D341Med (cell line): ENCODE measurements at regions not wholly inside any gene's neighbourhood (a gene's known extent, or its start where the extent isn't known, plus 50 kb on each side); places are given as distances from the start of the nearest gene placed in this dataset.
A peak's percentile ranks its signal among the peaks of the same experiment; 100 is the strongest.

Experiments used
- DNase-seq: peaks from one replicate; pipeline ENCODE4 v3.0.0; 2012; ENCODE audit warnings: low spot score

DNA sequence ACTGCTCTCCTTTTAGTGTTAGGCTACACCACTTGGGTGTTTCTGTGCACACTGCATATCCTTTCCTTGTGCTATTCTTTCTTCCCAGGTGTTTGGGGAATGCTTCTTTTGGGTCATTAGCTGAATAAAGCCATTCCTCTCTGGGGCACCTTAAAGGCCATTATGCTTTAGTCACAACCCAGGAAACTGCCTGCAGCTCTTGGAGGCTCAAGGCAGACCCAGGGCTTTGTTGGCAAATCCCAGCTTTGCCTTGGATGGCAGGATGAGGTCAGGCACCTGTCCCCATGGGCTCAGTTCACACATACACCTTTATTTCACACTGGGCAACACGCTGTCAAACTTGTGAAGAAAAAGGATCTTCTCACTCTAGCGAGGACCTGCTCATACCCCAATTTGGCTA, 460.6 kb downstream of the CCSER2 start:
- no peak for DNase-seq

DNA sequence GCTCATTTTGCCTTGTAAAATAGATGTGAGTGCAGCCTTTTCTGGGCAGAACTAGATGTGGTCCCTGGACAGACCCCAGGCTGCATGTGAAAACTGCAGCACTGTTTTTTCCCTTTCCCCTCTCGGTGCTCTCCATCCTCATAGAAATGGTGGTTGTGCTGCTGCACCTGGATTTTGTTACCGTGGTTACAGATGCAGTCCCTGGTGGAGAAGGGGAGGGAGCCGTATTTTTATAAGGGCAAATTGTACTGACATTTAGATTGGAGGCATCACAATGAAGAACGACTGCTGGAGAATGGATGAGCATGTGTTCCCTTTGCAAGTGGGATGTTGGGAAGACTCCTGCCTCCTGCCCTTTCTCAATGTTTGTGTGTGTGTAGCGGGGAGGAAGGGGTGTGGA, 469.9 kb downstream of the CCSER2 start:
- DNase-seq: no peak

DNA sequence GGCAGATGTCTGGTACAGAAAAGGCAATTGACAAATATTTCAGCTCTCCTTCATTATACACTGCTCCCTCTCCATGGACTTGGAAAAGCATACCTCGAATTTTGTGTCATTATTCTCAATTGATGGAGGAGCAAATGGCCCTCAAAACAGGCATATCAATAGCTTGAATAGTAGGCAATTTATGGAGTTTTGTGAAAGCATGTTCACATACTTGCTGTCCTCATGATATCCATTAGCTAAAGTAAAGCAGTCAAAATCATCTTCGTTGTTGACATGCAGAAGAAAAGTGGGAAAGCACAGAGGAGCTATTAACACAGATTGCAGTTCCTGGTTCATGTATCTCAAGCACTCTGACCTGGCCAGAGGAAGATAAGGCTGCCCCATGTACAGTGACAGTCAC, 472.8 kb downstream of the CCSER2 start:
- no peak for DNase-seq

DNA sequence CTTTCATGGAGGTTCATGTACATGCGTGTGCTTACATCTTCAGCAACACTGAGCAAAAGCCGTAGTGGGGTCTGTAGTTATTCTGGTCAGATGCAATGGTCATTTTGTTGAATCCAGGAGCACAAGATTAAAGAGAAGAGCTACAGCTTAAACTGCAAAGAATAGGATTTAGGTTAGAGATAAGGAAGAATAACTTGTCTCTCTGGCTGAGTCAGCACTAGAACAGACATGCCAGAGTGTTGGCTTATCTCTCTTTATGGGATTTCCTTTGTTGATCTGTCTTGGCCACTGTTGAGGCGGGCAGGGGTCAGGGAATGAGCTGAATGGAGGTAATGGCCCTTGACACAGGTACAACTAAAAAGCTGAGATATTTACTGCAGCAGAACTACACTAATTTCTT, 473.5 kb downstream of the CCSER2 start:
- DNase-seq: no peak

DNA sequence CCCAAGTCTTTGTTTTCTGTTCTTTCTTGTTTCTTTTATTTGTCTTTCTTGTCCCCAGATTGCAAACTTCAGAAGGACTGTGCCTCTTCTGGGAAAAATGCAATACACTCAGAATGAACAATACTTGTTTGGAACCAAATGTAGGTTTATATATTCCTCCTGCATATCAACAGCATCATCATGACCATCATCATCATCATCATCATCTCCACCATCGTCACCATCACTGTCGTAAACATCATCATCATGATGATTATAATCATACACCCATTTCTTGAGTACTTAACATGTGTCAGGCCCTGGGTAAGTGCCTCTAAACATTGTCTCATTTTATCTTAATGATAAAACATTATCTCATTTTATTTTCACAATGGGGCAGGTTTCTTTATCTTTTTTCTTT, 476.8 kb downstream of the CCSER2 start:
- DNase-seq: no peak

DNA sequence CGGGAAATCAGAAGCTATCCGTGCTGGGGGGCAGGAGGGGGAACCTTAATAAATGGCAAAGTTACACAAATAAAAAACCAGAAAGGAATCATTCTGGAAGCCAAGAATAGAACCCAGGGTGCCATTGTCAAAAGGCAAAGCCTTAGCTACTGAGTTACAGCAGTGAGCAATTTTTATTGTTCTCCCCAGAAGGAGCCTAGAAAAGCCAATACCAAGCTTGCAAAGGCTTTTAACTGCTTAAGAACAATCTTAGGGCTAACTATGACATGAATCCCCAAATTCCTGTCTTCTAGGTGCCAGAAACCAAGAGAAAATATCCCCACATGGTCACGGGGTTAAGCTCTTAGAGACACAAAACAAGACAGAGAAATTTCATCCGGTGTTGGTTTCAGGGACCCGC, 482.7 kb downstream of the CCSER2 start:
- DNase-seq: no peak

DNA sequence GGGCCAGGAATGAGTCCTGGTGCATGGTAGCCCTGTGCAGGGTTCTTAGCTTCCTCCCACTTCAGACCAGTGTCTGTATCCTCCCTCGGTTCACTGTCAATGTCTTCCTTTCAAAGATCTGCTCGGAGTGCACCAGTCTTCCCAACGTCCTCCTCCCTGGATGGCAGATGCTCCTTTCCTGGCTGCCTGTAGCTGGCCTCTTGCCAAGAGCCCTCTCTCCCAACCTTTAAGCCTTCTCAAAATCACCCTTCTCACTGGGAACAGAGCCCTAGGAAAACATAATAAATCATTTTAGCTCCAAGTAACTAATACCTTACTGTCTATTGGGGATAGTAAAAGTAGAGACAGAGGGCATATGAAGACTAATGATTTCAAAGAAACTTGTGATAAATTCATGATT, 490.6 kb downstream of the CCSER2 start:
- no peak for DNase-seq

DNA sequence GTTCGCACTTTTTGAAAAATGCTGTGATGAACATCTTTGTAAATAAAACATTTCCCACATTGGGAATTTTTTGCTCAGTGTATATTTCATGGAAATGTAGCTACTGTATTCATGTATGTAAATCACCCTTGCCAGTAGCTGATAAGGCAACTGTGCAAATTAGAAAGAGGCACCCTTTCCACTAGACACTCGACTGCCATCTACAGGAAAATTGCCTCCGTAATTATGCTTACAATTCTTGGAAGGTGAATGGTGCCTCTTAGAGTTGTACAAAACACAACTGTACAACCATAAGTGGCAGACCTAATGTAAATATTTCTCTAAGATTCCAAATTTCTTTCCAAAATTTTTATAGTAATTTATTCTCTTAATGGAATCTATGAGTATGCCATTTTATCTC, 491.7 kb downstream of the CCSER2 start:
- DNase-seq: peak; percentile 41

DNA sequence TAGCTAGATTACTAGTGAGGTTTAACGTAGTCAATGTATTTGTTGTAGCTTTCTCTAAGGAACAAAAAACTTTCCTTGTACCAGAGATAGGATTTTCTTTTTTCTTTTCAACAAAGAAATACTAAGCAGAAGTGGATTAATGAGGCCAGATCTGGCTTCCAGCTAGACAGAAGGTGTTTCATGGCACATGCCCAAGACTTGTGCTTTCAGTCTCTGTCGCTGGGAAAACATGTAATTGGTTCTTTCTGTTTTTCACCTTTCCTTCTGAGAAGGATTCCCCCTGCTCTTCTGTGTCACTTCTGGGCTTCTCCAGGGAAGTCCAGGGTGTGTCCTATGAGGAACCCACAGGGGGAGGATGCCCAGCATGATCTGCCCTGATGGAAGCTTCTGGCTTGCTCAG, 492.2 kb downstream of the CCSER2 start:
- no peak for DNase-seq

DNA sequence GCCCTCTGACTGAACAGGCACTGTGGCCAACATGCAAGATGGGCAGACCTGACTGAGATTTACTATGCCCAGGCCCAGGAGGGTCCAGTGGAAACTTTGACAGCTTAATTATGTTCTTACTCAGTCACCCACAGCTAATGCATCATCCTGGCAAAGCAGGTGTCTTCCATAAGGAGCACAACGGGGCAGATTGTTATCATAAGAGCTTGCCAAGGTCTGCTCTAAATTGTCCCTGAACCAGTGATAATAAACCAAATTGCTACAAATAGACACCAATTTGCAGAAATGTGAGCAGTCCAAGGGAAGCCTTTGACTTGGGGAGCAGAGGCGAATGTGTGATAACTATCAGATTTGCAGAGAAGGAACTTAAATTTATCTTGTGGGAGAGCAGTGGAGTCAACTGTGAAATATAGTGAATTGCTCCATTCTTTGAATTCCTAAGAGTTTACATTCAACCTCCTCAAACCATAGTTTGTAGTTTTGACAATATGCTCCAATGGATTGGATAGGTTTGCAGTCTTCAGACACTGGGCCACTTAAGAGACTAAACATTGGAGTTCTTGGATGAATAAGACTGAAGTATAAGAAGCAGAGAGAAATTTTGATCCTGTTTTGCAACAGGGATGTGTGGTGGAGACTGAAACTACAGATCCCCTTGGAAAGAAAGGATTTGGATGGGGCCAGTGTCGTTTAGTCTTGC, 494.7 kb downstream of the CCSER2 start:
- no peak for DNase-seq

DNA sequence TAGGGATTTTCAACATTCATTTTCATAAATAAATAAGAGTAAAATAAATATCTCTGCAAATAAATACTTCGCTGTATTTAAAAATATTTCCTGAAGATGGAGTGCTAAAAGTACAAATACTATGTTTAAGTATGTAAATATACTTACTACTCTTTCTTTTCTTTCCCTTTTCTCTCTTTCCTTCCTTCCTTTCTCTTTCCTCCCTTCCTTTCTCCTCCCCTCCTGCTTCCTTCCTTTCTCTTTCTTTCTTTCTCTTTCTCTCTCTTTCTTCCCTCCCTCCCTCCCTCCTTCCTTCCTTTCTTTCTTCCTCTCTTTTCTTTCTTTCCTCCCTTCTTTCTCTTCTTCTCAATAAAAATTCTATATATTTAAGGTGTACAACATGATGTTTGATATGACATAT, 496.1 kb downstream of the CCSER2 start:
- no peak for DNase-seq

DNA sequence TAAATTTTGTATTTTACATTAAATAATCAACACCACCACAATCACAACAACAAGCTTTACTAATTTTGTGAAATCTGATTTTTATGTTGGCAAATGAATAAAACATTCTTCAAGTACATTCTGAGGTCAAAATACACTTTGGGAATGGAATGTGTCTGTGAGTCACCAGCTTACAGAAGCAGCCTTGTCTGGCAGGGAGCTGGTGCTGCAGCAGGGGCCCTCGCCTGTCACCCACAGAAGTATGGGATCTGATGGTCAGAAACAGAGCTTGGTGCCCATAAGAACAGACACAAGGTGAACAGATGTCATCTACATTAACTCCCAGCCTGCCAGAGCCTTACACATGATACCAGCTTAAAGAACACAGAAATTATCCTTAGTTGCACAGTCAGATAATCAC, 496.9 kb downstream of the CCSER2 start:
- DNase-seq: no peak

DNA sequence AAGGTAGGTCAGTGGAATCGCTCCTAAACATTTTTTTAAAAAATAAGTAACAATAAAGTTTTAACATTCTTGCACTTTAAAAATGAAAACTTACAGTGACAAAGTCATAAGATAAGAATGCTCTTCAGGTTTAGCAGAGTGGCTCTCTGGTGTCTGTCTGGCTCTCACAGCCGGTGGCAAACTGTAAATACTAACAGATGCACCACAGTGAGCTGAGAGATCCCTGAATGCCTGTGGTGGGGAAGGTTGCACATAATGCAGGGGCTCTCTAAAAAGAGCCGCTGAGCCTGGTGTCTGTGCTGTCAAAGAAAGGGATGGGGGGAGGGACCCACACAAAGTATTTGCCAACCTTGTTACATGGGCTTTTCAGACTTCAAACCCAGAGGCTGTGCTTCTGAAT, 498.3 kb downstream of the CCSER2 start:
- no peak for DNase-seq

DNA sequence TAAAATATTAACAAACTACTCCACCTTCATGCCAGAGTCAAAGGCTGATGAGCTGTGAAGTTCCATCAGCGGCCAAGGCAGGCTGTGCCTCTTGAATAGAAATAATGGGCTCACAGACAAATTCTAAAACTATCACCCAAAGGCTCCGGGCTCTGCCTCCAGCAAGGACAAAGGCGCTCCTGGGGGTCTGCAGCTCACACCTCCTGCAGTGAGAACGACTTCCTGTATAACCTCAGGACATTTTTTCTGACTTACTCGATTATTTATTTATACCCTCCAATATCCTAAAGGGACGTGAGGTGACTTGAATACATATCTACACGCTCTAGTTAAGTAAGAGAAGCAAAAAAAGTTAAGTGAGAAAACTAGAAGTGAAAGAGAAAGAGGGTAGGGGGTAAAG, 500.7 kb downstream of the CCSER2 start:
- no peak for DNase-seq

DNA sequence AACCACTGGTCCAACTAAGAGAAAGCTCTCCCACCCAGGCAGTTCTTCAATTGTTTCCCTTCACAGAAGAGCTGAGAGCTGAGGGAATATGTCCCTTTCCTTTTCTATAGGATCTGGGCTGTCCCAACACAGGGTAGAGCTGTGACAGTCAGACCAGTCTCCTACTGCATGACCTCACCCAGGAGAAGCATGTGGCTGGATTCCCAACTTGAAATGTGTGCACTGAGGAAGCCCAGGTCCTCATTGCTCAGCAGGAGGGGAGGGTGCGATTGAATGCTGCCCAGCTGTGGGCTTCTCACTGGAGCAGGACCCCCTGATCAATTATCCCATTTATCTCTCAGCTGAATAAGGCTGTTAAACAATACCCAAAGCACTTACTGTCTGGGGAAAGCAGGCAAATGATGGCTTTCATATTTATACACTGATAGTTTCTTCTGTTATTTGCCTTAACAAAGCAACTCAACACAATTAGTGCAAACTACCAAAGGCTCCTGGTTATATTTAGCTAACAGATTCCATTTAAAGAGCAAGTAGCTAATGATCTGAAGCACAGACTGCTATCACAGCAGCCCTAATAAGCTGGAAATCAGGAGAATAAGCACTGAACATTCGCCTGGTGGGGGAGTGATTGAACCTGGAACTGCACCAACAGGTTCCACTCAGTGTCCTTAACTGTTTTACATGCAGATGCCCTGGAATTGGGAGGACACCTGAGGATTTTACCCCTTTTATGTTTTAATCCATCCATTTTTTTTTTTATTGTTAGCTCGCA, 508.8 kb downstream of the CCSER2 start:
- DNase-seq: no peak

DNA sequence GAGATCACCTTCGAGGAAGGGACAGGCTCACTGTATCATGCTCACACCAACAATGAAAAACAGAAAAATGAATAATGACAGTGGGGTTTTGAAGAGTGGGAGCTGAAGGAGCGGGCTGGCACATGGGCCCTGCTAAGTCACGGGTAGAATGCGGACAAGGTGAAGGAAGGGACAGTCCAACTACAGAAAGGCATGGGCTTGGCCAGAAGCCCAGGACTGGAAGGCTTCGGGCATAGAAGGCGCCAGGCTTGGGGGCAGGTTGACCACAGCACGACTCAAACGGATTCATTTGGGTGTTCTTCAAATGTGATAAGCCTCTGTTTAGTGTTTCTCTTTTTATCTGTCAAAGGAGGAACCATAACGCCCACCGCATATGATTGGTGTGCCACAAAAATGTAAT, 509.5 kb downstream of the CCSER2 start:
- DNase-seq: no peak

DNA sequence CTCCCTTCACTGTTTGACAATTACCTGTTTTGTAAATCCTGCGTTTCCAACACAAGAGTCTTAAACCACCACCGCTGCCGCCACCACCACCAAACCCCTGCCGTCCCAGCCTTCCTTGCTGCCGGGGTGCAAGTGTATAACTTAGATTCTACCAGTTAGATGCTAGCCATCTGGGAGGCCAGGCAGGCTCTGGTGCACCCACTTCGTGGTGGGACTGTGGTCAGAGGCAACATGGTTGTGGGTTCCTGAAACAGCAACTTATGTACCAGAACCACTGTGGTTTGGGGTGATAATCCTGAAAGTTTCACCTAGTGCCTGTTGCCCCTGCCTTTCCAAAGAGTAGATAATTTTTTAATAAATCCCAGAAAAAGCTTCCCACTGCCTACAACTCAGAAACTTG, 510.5 kb downstream of the CCSER2 start:
- DNase-seq: no peak

DNA sequence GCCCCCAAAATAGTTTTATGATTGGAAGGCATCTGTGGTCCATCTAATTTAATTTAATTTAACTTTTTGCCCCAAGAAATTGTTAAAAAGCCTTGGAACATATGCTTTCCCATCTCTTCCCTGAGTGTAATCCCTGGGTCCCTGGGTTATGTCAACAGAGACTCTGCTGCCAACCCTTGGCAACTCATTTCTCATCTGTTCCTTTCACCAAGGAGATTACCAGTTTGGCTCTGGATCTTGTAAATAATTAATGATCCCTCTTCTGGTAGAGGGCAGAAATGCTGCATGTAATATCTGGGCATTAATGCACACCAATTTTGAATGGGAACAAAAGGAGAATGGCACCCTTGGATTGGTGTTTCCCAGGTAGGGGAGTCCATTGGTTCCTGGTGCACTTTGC, 514.2 kb downstream of the CCSER2 start:
- peak; percentile 21 for DNase-seq

DNA sequence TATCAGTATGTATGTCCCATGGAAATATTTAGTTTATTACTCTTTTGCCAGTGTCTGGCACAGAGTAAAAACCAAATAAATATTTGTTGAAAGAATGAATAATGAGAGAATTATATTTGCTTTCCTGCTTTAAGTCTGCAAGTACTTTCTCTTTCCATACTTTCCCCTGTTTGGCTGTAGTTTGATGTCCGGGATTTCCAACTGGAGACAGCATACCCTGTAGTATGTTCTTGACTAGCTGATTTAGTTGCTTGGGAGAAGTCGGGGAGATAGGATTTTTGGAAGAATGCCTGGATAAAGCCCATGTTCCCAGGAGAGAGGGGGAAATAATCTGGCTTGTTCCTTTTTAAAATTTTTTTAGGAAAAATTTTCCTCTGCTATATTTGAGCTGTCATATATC, 516.1 kb downstream of the CCSER2 start:
- no peak for DNase-seq

DNA sequence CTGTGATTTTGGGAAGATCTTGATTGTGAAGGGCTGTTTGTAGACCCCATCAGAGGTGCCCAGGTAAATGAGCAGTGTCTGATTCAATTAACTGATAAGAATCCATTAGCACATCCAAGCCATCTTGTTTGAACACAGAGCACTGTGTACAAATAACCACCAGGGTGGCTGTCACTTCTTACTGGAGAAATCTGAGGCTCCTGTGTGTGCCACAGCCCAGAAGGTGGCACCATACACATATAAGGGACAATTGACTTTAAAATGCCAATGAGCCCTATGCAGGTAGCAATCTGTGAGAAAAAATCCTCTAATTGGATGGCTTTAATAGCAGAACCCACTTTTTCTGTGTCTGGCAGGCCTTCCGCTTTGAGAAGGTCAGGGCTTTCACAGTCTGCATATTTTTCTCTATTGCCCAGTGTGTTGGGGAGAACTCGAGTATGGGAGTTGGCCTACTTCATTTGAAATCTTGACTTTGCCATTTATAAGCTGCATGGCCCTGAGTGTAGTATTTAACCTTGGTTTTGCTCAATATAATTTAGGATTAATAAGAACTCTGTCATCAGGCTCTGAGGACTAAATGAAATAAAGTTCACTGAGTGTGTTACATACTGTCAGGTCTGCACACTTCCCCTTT, 517.4 kb downstream of the CCSER2 start:
- DNase-seq: peak; percentile 44

DNA sequence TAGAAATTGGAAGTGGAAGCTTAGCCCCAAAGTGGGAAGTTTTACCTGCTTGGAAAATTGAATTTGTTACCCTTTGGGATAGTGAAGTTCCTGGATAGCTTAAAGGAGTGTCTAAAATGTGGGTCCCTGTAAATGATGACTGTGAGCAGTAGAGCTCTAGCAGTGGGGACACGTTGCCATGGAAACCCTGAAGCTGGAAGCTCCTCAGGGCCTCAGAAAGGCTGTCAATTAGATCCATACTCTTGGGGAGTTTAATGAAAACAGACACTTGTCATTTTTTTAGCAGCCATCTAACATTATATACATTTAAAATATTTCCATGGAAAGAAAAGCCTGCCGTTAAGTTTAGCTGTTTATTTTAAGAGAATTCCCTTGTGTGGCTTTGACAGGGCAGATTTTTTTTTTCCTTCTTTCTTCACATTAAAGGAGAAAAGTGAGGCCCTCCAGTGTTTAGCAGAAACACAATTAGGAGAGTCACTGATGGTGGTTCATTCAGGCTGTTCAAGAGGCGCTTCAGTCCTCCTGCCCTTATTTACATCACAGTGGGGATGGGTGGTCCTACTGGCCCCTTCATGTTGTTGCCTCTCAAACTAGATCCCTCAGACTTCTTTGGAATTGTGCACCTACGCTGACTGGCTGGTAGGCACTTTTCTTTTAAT, 518.4 kb downstream of the CCSER2 start:
- no peak for DNase-seq

DNA sequence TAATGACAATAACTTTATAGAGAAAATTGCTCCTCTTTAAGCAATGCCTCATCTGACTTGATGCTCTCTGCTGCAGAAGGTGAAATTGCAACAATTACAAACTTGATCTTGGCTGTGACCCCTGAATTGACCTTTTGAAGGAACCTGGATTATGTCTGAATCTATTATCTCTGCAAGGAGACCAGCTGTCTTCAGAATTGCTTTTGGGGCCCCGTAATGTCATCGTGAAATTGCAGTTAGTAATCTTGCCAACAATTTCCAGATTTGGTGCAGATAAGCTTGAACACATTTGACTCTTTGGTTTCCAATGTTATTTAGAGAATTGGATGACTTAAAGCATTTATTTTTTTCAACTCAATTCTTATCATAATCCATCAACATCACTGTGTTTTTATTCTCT, 520.6 kb downstream of the CCSER2 start:
- no peak for DNase-seq

DNA sequence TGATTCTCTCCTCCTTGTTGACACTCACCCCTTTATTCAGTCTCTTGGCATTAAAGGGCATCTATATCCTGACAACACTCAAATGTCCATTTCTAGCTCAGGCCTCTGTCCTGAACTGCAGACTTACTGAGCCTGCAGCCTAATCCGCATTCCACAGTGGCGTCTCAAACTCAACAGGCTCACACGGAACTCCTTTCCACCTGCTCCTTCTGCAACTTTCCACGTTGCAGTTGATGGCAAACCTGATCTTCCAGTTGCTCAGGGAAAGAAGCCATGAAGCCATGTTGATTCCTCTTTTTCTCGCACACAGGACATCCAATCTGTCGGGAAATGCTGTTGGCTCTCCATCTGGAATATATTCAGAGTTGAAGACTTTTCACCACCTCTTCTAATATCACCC, 522.4 kb downstream of the CCSER2 start:
- DNase-seq: no peak
